ENCODE measurements at regions not wholly inside any gene's neighbourhood (a gene's known extent, or its start where the extent isn't known, plus 50 kb on each side); places are given as distances from the start of the nearest gene placed in this dataset.
"Not testable (repeated sequence)": the region's sequence is repeated elsewhere in the genome, so short reads cannot be mapped to it uniquely, and the experiment has no call there.

DNA sequence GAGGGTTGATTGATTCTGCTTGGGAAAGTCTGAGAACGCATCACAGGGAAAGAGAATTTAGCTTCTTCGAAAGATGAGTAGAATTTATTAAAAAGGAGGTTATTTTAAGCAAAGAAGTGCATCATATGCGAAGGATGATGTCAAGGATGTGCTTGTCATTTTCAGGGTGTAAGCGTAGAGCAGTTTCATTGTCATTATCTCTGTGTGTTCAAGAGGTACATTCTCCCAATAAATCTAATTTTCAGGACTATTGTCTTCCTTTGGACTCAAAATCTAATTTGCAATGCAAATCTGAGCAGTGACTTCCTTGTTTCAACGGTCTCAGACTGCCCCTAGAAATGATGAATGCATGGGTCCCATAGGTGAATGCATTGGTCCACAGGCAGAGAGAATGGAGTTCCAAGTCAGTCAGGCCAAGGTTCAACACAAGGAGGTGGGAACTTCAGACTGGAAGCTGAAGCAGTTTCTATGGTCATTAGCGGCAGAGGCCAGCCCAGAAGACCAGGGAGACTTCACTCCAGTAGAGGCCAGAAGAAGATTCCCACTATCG lies 99.8 kb downstream of the CDC42EP3 start:
- ATAC-seq (ENCODE audit: poor library complexity) (no peak), DNase-seq (no peak)
- Mint-ChIP-seq H3K9me3 (no peaks in the 10 kb centered on the region), H3K4me1 (ENCODE audit: low read depth) (peaks cover 26% of the 10 kb centered on the region), H3K27ac (no peak overlapping the region), H3K27me3 (no peaks in the 10 kb centered on the region), H3K36me3 (ENCODE audit: low read depth) (no peaks in the 10 kb centered on the region), H3K4me3 (no peak overlapping the region)
- POLR2A ChIA-PET: no interaction called here
- H3K4me3 ChIP-seq (ENCODE audit: low read length): no peak overlapping the region
- H3K9me3 ChIP-seq (ENCODE audit: control insufficient read depth in 1 of 2, insufficient read depth in 1 of 2, low read length in 2 of 2): no peaks in the 10 kb centered on the region
- intact Hi-C loops (cut with DNase I, micrococcal nuclease): no loop called here
- H3K36me3 ChIP-seq (ENCODE audit: insufficient read depth, low read length): no peaks in the 10 kb centered on the region
- no peak overlapping the region for H3K27ac ChIP-seq (ENCODE audit: low read depth in 1 of 2, low read length in 2 of 2)
- CTCF ChIA-PET: no interaction called here
- peaks cover 11% of the 10 kb centered on the region for H3K4me1 ChIP-seq (ENCODE audit: insufficient read depth, low read length)
- TF ChIP-seq, protein P1, sequence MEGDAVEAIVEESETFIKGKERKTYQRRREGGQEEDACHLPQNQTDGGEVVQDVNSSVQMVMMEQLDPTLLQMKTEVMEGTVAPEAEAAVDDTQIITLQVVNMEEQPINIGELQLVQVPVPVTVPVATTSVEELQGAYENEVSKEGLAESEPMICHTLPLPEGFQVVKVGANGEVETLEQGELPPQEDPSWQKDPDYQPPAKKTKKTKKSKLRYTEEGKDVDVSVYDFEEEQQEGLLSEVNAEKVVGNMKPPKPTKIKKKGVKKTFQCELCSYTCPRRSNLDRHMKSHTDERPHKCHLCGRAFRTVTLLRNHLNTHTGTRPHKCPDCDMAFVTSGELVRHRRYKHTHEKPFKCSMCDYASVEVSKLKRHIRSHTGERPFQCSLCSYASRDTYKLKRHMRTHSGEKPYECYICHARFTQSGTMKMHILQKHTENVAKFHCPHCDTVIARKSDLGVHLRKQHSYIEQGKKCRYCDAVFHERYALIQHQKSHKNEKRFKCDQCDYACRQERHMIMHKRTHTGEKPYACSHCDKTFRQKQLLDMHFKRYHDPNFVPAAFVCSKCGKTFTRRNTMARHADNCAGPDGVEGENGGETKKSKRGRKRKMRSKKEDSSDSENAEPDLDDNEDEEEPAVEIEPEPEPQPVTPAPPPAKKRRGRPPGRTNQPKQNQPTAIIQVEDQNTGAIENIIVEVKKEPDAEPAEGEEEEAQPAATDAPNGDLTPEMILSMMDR (IDR thresholded peaks at IDR 0.05): no peak
- H3K27me3 ChIP-seq (ENCODE audit: control insufficient read depth in 1 of 2, insufficient read depth in 2 of 2, low read length in 2 of 2): no peaks in the 10 kb centered on the region

DNA sequence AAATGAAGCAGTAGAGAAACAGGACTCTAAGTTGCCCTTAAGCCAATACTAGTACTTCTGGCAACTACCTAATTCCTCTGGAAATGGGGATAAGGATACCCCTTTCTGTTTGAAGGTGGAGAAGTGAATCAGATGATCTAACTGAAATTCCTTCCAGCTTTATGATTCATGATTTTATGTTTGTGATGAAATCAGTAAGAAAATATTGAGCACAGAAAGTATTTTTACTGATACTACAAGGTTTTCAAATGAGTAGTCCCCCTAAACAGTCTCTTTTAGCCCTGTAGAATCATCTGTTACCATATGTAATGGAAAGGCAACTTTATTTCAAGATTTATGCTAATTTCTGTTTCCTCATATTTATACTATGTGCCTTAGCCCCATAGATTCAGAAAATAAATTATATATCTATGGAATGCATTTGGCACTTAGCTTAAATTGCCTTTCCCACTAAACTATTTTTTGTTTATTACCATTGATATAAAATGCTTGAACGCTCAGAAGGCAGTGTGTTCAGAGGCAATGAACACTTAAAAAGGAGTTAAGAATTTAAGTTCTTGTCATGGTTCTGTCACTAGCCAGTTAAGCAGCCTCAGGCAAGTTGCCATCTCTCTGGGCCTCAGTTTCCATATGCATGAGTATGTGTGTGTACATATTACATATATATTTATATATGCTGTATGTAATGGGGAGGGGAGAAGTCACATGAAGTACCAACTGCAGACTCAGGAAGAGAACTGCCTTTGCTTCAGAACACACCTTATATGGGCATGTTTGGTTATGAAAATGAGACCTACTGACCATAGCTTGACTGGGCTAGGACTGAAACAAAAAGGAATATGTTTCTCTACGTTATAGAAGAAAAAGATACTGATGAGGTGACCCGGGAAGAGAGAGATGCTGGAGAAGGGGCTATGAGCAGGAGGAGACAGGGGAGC lies 97.7 kb downstream of the CDC42EP3 start:
- ChIA-PET CTCF (interaction anchor here (1.7 kb wide), 1 partner anchor 178 kb away, joined by 4 read pairs; no protein-coding TSS in a partner anchor), POLR2A (interaction anchor here (2.1 kb wide), 1 partner anchor 9 kb away, joined by 5 read pairs; no protein-coding TSS in a partner anchor)
- H3K36me3 ChIP-seq (ENCODE audit: insufficient read depth, low read length): no peaks in the 10 kb centered on the region
- ATAC-seq (ENCODE audit: poor library complexity) (no peak), DNase-seq (no peak)
- H3K27me3 ChIP-seq (ENCODE audit: control insufficient read depth in 1 of 2, insufficient read depth in 2 of 2, low read length in 2 of 2): no peaks in the 10 kb centered on the region
- intact Hi-C loops (cut with DNase I, micrococcal nuclease): no loop called here
- H3K27ac Mint-ChIP-seq: no peak overlapping the region
- no peak overlapping the region for H3K4me3 ChIP-seq (ENCODE audit: low read length)
- no peaks in the 10 kb centered on the region for H3K27me3 Mint-ChIP-seq
- H3K9me3 ChIP-seq (ENCODE audit: control insufficient read depth in 1 of 2, insufficient read depth in 1 of 2, low read length in 2 of 2): no peaks in the 10 kb centered on the region
- H3K4me3 Mint-ChIP-seq: no peak overlapping the region
- H3K36me3 Mint-ChIP-seq (ENCODE audit: low read depth): no peaks in the 10 kb centered on the region
- no peaks in the 10 kb centered on the region for H3K9me3 Mint-ChIP-seq
- no peak overlapping the region for H3K27ac ChIP-seq (ENCODE audit: low read depth in 1 of 2, low read length in 2 of 2)
- H3K4me1 Mint-ChIP-seq (ENCODE audit: low read depth): peaks cover 14% of the 10 kb centered on the region
- H3K4me1 ChIP-seq (ENCODE audit: insufficient read depth, low read length): peaks cover 6% of the 10 kb centered on the region
- TF ChIP-seq, protein P1 (IDR thresholded peaks at IDR 0.05): no peak

DNA sequence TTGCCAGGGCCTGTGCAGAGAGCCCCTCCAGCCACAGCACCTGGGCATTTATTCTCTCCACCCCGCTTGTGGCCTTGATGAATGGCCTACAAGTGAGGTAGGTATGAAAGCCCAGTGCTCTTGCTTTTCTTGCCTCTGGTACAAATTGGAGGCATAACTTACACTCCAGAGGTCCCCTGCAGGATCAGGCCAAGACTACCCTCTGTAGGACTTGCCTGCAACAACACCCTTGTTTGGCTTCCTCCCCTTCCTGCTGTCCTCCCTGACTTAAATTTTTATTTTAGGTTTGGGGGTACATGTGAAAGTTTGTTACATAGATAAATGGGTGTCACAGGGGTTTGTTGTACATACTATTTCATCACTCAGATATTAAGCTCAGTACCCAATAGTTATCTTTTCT lies 95.7 kb downstream of the CDC42EP3 start:
- Histone ChIP-seq H3K4me1 (ENCODE audit: insufficient read depth, low read length) (no peaks in the 10 kb centered on the region), H3K27me3 (ENCODE audit: control insufficient read depth in 1 of 2, insufficient read depth in 2 of 2, low read length in 2 of 2) (no peaks in the 10 kb centered on the region), H3K36me3 (ENCODE audit: insufficient read depth, low read length) (no peaks in the 10 kb centered on the region), H3K4me3 (ENCODE audit: low read length) (no peak overlapping the region), H3K9me3 (ENCODE audit: control insufficient read depth in 1 of 2, insufficient read depth in 1 of 2, low read length in 2 of 2) (peaks cover 0 to 3% of the 10 kb centered on the region in 2 experiments), H3K27ac (ENCODE audit: low read depth in 1 of 2, low read length in 2 of 2) (no peak overlapping the region)
- Mint-ChIP-seq H3K4me1 (ENCODE audit: low read depth) (peaks cover 13% of the 10 kb centered on the region), H3K27ac (no peak overlapping the region), H3K36me3 (ENCODE audit: low read depth) (no peaks in the 10 kb centered on the region), H3K27me3 (no peaks in the 10 kb centered on the region), H3K4me3 (no peak overlapping the region), H3K9me3 (no peaks in the 10 kb centered on the region)
- POLR2A ChIA-PET: no interaction called here
- TF ChIP-seq, protein P1 (IDR thresholded peaks at IDR 0.05): no peak
- DNase-seq (no peak), ATAC-seq (ENCODE audit: poor library complexity) (no peak)
- CTCF ChIA-PET: interaction anchor here (0.9 kb wide), 1 partner anchor 46 kb away, joined by 3 read pairs; no protein-coding TSS in a partner anchor
- intact Hi-C loops (cut with DNase I, micrococcal nuclease): no loop called here

DNA sequence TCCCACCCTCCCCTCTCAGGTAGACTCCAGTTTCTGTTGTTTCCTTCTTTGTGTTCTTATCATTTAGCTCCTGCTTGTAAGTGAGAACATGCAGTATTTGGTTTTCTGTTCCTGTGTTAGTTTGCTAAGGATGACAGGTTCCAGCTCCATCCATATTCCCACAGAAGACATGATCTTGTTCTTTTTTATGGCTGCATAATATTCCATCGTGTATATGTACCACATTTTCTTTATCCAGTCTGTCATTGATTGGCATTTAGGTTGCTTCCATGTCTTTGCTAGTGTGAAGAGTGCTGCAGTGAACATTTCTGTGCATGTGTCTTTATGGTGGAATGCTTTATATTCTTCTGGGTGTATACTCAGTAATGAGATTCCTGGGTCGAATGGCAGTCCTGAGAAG lies 95.2 kb downstream of the CDC42EP3 start:
- POLR2A ChIA-PET; H3K9me3 Mint-ChIP-seq; H3K36me3 Mint-ChIP-seq (ENCODE audit: low read depth); intact Hi-C loops (cut with DNase I, micrococcal nuclease); H3K36me3 ChIP-seq (ENCODE audit: insufficient read depth, low read length); DNase-seq; ATAC-seq (ENCODE audit: poor library complexity); H3K4me3 Mint-ChIP-seq; H3K27ac ChIP-seq (ENCODE audit: low read depth in 1 of 2, low read length in 2 of 2); H3K9me3 ChIP-seq (ENCODE audit: control insufficient read depth in 1 of 2, insufficient read depth in 1 of 2, low read length in 2 of 2); H3K4me3 ChIP-seq (ENCODE audit: low read length); H3K27me3 ChIP-seq (ENCODE audit: control insufficient read depth in 1 of 2, insufficient read depth in 2 of 2, low read length in 2 of 2); H3K27ac Mint-ChIP-seq; H3K4me1 ChIP-seq (ENCODE audit: insufficient read depth, low read length); H3K27me3 Mint-ChIP-seq: not testable (repeated sequence)
- H3K4me1 Mint-ChIP-seq (ENCODE audit: low read depth): peaks cover 13% of the 10 kb centered on the region
- CTCF ChIA-PET: interaction anchor here (0.9 kb wide), 1 partner anchor 46 kb away, joined by 3 read pairs; no protein-coding TSS in a partner anchor

Data from CD4-positive, alpha-beta T cell (primary cell).